K562 (cell line): ENCODE measurements at regions not wholly inside any gene's neighbourhood (a gene's known extent, or its start where the extent isn't known, plus 50 kb on each side); places are given as distances from the start of the nearest gene placed in this dataset.

ENCODE experiments used
- ATAC-seq: fragments of 200-7000 bp; cut with Tn5 transposase; 3 replicates; pipeline ENCODE4 v1.9.1; 2020; ENCODE audit warnings: moderate library complexity
- BruUV-seq: library from RNA; stranded (reverse); fragments of 400-500 nt; replicated peaks from 2 replicates; lab custom pipeline; 2021; lab: Mats Ljungman, UMichigan
- CTCF ChIA-PET: fragments of 300-600 bp; formaldehyde crosslinking; extraction: SDS; loops from one replicate; lab custom pipeline; 2021; ENCODE audit warnings: low intra/inter-chr PET ratio; lab: Yijun Ruan, JAX
- POLR2A ChIA-PET: fragments of 300-600, 350-650 bp; sonication (Branson Sonifier 250); formaldehyde crosslinking; extraction: SDS; loops from one replicate; lab custom pipeline; 2021; ENCODE audit warnings: antibody characterized with exemption, inconsistent platforms; lab: Yijun Ruan, JAX
- DNase-seq, 4 experiments: peaks; one replicate each; pipeline versions ENCODE4 v3.0.0 to v3.0.0-alpha.2; 2011 to 2018; ENCODE audit warnings: low spot score in 3 of 4, mixed read lengths in 3 of 4; ENCODE audit errors: extremely low read depth in 1 of 4
- FAIRE-seq: peaks from 2 replicates; lab custom pipeline; 2011; peaks lifted over from hg19 to GRCh38; lab: Jason Lieb, UNC
- H2AFZ ChIP-seq: 2 replicates; pipeline ENCODE4 v1.6.0; 2011; ENCODE audit warnings: low read depth, low read length, control low read depth, inconsistent platforms
- H3K27ac ChIP-seq: fragments of 200-600 bp; 3 replicates; pipeline ENCODE4 v1.8.0; 2011; ENCODE audit warnings: low read depth, mild to moderate bottlenecking, control low read depth, inconsistent platforms, low read length, moderate library complexity, mixed read lengths; ENCODE audit errors: extremely low read depth
- H3K27me3 ChIP-seq, 2 experiments: fragments of 300-600 bp in 1 of 2; 2 replicates in 1 of 2; 3 replicates in 1 of 2; pipeline versions ENCODE4 v1.6.0 to v1.8.0; 2011; ENCODE audit warnings: inconsistent platforms in 2 of 2, low read length in 2 of 2, mild to moderate bottlenecking in 1 of 2, mixed read lengths in 1 of 2, moderate library complexity in 1 of 2; ENCODE audit not compliant: control insufficient read depth in 2 of 2, insufficient read depth in 2 of 2
- H3K36me3 ChIP-seq: fragments of 300-600 bp; 3 replicates; pipeline ENCODE4 v1.8.0; 2011; ENCODE audit warnings: mild to moderate bottlenecking, low read length, inconsistent platforms; ENCODE audit not compliant: control insufficient read depth, insufficient read depth
- H3K4me1 ChIP-seq, 2 experiments: fragments of 200-600 bp in 1 of 2; replicated peaks in 1 of 2; 2 replicates in 1 of 2; 3 replicates in 1 of 2; pipeline versions ENCODE4 v1.5.1 to v1.8.0; 2011; ENCODE audit warnings: inconsistent platforms in 2 of 2, low read length in 2 of 2, mild to moderate bottlenecking in 1 of 2, mixed read lengths in 1 of 2, moderate library complexity in 1 of 2; ENCODE audit not compliant: control insufficient read depth in 2 of 2, insufficient read depth in 2 of 2
- H3K4me2 ChIP-seq: 2 replicates; pipeline ENCODE4 v1.6.1; 2011; ENCODE audit warnings: low read length, control low read depth, inconsistent platforms, mixed read lengths; ENCODE audit not compliant: insufficient read depth
- H3K4me3 ChIP-seq: fragments of 200-600 bp; sonication (generic), shearing (Covaris generic); 2 replicates; pipeline ENCODE4 v1.5.1; 2016; ENCODE audit warnings: control low read depth, inconsistent platforms
- H3K79me2 ChIP-seq: fragments of 200-600 bp; 3 replicates; pipeline ENCODE4 v1.8.0; 2011; ENCODE audit warnings: low read length, inconsistent platforms; ENCODE audit not compliant: control insufficient read depth, insufficient read depth
- H3K9ac ChIP-seq, 2 experiments: 2 replicates each; pipeline versions ENCODE4 v1.6.0 to v1.6.1; 2011; ENCODE audit warnings: low read depth in 2 of 2, low read length in 2 of 2, control low read depth in 1 of 2, inconsistent platforms in 1 of 2, mild to moderate bottlenecking in 1 of 2, mixed read lengths in 1 of 2; ENCODE audit not compliant: insufficient read depth in 1 of 2
- H3K9me1 ChIP-seq: one replicate; pipeline ENCODE4 v1.6.0; 2011; ENCODE audit warnings: inconsistent platforms, mild to moderate bottlenecking, low read length, moderate library complexity; ENCODE audit not compliant: control insufficient read depth, insufficient read depth
- H3K9me3 ChIP-seq: replicated peaks from 2 replicates; pipeline ENCODE4 v1.5.1; 2011; ENCODE audit warnings: low read depth, low read length, inconsistent platforms; ENCODE audit not compliant: control insufficient read depth, insufficient read depth
- H4K20me1 ChIP-seq: replicated peaks from 2 replicates; pipeline ENCODE4 v1.6.1; 2011; ENCODE audit warnings: low read length, inconsistent platforms, mixed read lengths; ENCODE audit not compliant: control insufficient read depth, insufficient read depth
- FUS ChIP-seq: fragments of 200-400 bp; formaldehyde crosslinking; optimal IDR thresholded peaks from 2 replicates; pipeline ENCODE3; 2017; ENCODE audit warnings: low read depth, low read length
- GTF2E2 ChIP-seq: fragments of 200-800 bp; sonication (Bioruptor generic); IDR thresholded peaks from 2 replicates; pipeline ENCODE4 v1.6.1; 2016; ENCODE audit warnings: missing genetic modification characterization, missing compliant biosample characterization
- HNRNPUL1 ChIP-seq: fragments of 200-400 bp; formaldehyde crosslinking; IDR thresholded peaks from 2 replicates; pipeline ENCODE4 v1.6.1; 2017; ENCODE audit warnings: low read length
- NCOA6 ChIP-seq: fragments of 450-650 bp; IDR thresholded peaks from 2 replicates; pipeline ENCODE4 v1.6.1; 2017; ENCODE audit warnings: mild to moderate bottlenecking
- NCOR1 ChIP-seq: fragments of 450-650 bp; IDR thresholded peaks from 2 replicates; pipeline ENCODE4 v1.6.1; 2016; ENCODE audit warnings: mild to moderate bottlenecking, moderate library complexity
- SUPT5H ChIP-seq: fragments of 450-650 bp; IDR thresholded peaks from 2 replicates; pipeline ENCODE4 v1.6.1; 2016
- ZBTB17 ChIP-seq: fragments of 450-650 bp; formaldehyde crosslinking; IDR thresholded peaks from 2 replicates; pipeline ENCODE4 v1.4.0; 2020; ENCODE audit warnings: mild to moderate bottlenecking
- ZNF146 ChIP-seq: IDR thresholded peaks from one replicate; pipeline ENCODE4 v1.6.1; 2018; ENCODE audit warnings: missing compliant biosample characterization; ENCODE audit not compliant: unreplicated experiment
- ZNF354B ChIP-seq: fragments of 250-450 bp; sonication (Bioruptor Pico); IDR thresholded peaks from 2 replicates; pipeline ENCODE4 v1.4.0; 2020
- ZNF436 ChIP-seq: fragments of 250-450, 450-650 bp; sonication (Bioruptor Pico); formaldehyde crosslinking; IDR thresholded peaks from 2 replicates; pipeline ENCODE4 v1.7.0; 2020; ENCODE audit warnings: mild to moderate bottlenecking
- WGBS: fragments of 100-300 bp; shearing (Covaris generic); methylation state at CpG from one replicate; pipeline ENCODE4 v1.1.6; 2016; ENCODE audit warnings: low coverage, mixed read lengths; ENCODE audit not compliant: insufficient coverage; ENCODE audit errors: missing lambda C conversion rate; 5-methylcytosine and 5-hydroxymethylcytosine counted together
- in situ Hi-C: fragments of 300-500 bp; cut with MboI; formaldehyde crosslinking; loops from 4 replicates; pipeline ENCODE4 v1.15.0; 2018; ENCODE audit warnings: inconsistent platforms, mixed read lengths
- intact Hi-C: fragments of 100-400 bp; cut with micrococcal nuclease; formaldehyde crosslinking; loops from 2 replicates; pipeline ENCODE4 v1.14.2; 2022
- TF ChIP-seq, protein P1 (sequence below), 2 experiments: IDR thresholded peaks; 2 replicates each; pipeline ENCODE4 v1.6.1; 2011; ENCODE audit warnings: borderline replicate concordance in 1 of 2, control low read depth in 1 of 2, low read depth in 1 of 2, low read length in 1 of 2, mild to moderate bottlenecking in 1 of 2, mixed read lengths in 1 of 2, moderate library complexity in 1 of 2; ENCODE audit not compliant: insufficient read depth in 1 of 2, insufficient read length in 1 of 2, poor library complexity in 1 of 2, severe bottlenecking in 1 of 2; ENCODE audit errors: extremely low read depth in 1 of 2
- TF ChIP-seq, protein P2 (sequence below), 2 experiments: fragments of 450-650 bp in 1 of 2; sonication (generic) in 1 of 2; formaldehyde crosslinking in 1 of 2; IDR thresholded peaks in 1 of 2; conservative IDR thresholded peaks in 1 of 2; 2 replicates each; pipeline versions ENCODE4 v1.6.1 to v1.8.1; 2016 to 2023; ENCODE audit warnings: mild to moderate bottlenecking in 2 of 2, moderate library complexity in 2 of 2, inconsistent platforms in 1 of 2, missing genetic modification reagents in 1 of 2
- TF ChIP-seq, protein P3 (sequence below): sonication (generic); formaldehyde crosslinking; IDR thresholded peaks from 2 replicates; pipeline ENCODE4 v1.8.1; 2023; ENCODE audit warnings: missing genetic modification reagents, mild to moderate bottlenecking, borderline replicate concordance

- TF ChIP-seq, protein P1, sequence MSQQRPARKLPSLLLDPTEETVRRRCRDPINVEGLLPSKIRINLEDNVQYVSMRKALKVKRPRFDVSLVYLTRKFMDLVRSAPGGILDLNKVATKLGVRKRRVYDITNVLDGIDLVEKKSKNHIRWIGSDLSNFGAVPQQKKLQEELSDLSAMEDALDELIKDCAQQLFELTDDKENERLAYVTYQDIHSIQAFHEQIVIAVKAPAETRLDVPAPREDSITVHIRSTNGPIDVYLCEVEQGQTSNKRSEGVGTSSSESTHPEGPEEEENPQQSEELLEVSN (IDR thresholded peaks at IDR 0.05; ENCODE audit: borderline replicate concordance in 1 of 2, extremely low read depth in 1 of 2, insufficient read depth in 1 of 2, insufficient read length in 1 of 2, low read depth in 1 of 2, low read length in 1 of 2, poor library complexity in 1 of 2, severe bottlenecking in 1 of 2), result no peak
- no peak for TF ChIP-seq GTF2E2
- no peak for TF ChIP-seq ZBTB17 (CRISPR knock-in tag)
- no peak for TF ChIP-seq FUS
These were observed 466.5 kb downstream of the MATN1 start (continued) for GRCh38 chr1:30256911-30257310.

GRCh38 chr1:30255111-30255724 lies 468.2 kb downstream of the MATN1 start:
- H3K9me3 ChIP-seq, result no peaks in the 10 kb centered on the region
- TF ChIP-seq NCOR1 (no peak), NCOA6 (no peak), ZNF146 (CRISPR knock-in tag) (no peak), SUPT5H (no peak), ZNF354B (no peak), HNRNPUL1 (no peak), ZNF436 (CRISPR knock-in tag) (no peak)
- TF ChIP-seq, protein P2, sequence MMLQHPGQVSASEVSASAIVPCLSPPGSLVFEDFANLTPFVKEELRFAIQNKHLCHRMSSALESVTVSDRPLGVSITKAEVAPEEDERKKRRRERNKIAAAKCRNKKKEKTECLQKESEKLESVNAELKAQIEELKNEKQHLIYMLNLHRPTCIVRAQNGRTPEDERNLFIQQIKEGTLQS (IDR thresholded peaks at IDR 0.05), result peak; percentile 57
- TF ChIP-seq, protein P2 (CRISPR knock-in tag; conservative IDR thresholded peaks at IDR 0.05), result no peak
- TF ChIP-seq, protein P3, sequence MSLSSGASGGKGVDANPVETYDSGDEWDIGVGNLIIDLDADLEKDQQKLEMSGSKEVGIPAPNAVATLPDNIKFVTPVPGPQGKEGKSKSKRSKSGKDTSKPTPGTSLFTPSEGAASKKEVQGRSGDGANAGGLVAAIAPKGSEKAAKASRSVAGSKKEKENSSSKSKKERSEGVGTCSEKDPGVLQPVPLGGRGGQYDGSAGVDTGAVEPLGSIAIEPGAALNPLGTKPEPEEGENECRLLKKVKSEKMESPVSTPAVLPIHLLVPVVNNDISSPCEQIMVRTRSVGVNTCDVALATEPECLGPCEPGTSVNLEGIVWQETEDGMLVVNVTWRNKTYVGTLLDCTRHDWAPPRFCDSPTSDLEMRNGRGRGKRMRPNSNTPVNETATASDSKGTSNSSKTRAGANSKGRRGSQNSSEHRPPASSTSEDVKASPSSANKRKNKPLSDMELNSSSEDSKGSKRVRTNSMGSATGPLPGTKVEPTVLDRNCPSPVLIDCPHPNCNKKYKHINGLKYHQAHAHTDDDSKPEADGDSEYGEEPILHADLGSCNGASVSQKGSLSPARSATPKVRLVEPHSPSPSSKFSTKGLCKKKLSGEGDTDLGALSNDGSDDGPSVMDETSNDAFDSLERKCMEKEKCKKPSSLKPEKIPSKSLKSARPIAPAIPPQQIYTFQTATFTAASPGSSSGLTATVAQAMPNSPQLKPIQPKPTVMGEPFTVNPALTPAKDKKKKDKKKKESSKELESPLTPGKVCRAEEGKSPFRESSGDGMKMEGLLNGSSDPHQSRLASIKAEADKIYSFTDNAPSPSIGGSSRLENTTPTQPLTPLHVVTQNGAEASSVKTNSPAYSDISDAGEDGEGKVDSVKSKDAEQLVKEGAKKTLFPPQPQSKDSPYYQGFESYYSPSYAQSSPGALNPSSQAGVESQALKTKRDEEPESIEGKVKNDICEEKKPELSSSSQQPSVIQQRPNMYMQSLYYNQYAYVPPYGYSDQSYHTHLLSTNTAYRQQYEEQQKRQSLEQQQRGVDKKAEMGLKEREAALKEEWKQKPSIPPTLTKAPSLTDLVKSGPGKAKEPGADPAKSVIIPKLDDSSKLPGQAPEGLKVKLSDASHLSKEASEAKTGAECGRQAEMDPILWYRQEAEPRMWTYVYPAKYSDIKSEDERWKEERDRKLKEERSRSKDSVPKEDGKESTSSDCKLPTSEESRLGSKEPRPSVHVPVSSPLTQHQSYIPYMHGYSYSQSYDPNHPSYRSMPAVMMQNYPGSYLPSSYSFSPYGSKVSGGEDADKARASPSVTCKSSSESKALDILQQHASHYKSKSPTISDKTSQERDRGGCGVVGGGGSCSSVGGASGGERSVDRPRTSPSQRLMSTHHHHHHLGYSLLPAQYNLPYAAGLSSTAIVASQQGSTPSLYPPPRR (CRISPR knock-in tag), result no peak

More at GRCh38 chr1:30255111-30255724, 468.2 kb downstream of the MATN1 start:
- BruUV-seq, result no TSS peak
- Histone ChIP-seq H3K27me3 (peaks cover 8 to 53% of the 10 kb centered on the region in 2 experiments), H3K9ac (no peak overlapping the region), H3K4me1 (no peaks in the 10 kb centered on the region), H3K27ac (no peak overlapping the region), H3K36me3 (no peaks in the 10 kb centered on the region), H3K4me2 (no peak overlapping the region), H3K4me3 (no peak overlapping the region), H3K9me1 (no peaks in the 10 kb centered on the region), H3K79me2 (no peaks in the 10 kb centered on the region), H4K20me1 (no peaks in the 10 kb centered on the region; the same call in 1 of the 2 replicates), H2AFZ (no peak overlapping the region)
- FAIRE-seq (no peak), DNase-seq (no peak), ATAC-seq (no peak)
- ChIA-PET POLR2A (interaction anchor here (0.7 to 1.2 kb wide), 3 partner anchors 9 to 66 kb away, joined by 3 to 4 read pairs (median 3); no protein-coding TSS in a partner anchor), CTCF (no interaction called here)
- WGBS, result 1% methylated on average over 5 of the region's 5 CpGs
- in situ Hi-C loops, result no loop called here
- intact Hi-C loops, result no loop called here
